OCI-LY1 (cell line): ENCODE measurements at regions not wholly inside any gene's neighbourhood (a gene's known extent, or its start where the extent isn't known, plus 50 kb on each side); places are given as distances from the start of the nearest gene placed in this dataset.

Experiments
- H2AFZ ChIP-seq: fragments of 200-600 bp; sonication (generic), shearing (Covaris generic); 2 replicates; pipeline ENCODE4 v1.6.0; 2014; ENCODE audit warnings: antibody characterized with exemption, mild to moderate bottlenecking, low read length
- H3F3A ChIP-seq: fragments of 200-600 bp; sonication (generic), shearing (Covaris generic); 2 replicates; pipeline ENCODE4 v1.6.0; 2014; ENCODE audit warnings: mild to moderate bottlenecking, antibody characterized with exemption, low read length, moderate library complexity; ENCODE audit not compliant: insufficient read depth
- H3K27ac ChIP-seq: fragments of 200-600 bp; sonication (generic); 2 replicates; pipeline ENCODE4 v1.5.1; 2014; ENCODE audit warnings: low read length, mixed run types, mild to moderate bottlenecking, low read depth; ENCODE audit not compliant: poor library complexity, severe bottlenecking
- H3K27me3 ChIP-seq: fragments of 200-600 bp; sonication (generic); 2 replicates; pipeline ENCODE4 v1.6.0; 2014; ENCODE audit warnings: antibody characterized with exemption, mild to moderate bottlenecking, low read length, moderate library complexity; ENCODE audit not compliant: insufficient read depth
- H3K36me3 ChIP-seq: fragments of 200-600 bp; sonication (generic); 2 replicates; pipeline ENCODE4 v1.6.1; 2014; ENCODE audit warnings: mild to moderate bottlenecking, antibody characterized with exemption, low read length, moderate library complexity, mixed read lengths; ENCODE audit not compliant: insufficient read depth
- H3K4me1 ChIP-seq: fragments of 200-600 bp; sonication (generic); 2 replicates; pipeline ENCODE4 v1.5.1; 2014; ENCODE audit warnings: mild to moderate bottlenecking, low read length, moderate library complexity; ENCODE audit not compliant: insufficient read depth, severe bottlenecking
- H3K4me2 ChIP-seq: fragments of 200-600 bp; sonication (generic), shearing (Covaris generic); 2 replicates; pipeline ENCODE4 v1.6.1; 2014; ENCODE audit warnings: low read length
- H3K4me3 ChIP-seq: fragments of 200-600 bp; sonication (generic); 2 replicates; pipeline ENCODE4 v1.5.1; 2014; ENCODE audit warnings: low read length, low read depth, mild to moderate bottlenecking, mixed read lengths; ENCODE audit not compliant: poor library complexity, severe bottlenecking
- H3K79me2 ChIP-seq: fragments of 200-600 bp; shearing (Covaris generic); 2 replicates; pipeline ENCODE4 v1.6.1; 2016; ENCODE audit warnings: mixed run types, low read length, mixed read lengths; ENCODE audit not compliant: insufficient read depth
- H3K9ac ChIP-seq: fragments of 200-600 bp; sonication (generic), shearing (Covaris generic); 2 replicates; pipeline ENCODE4 v1.6.1; 2014; ENCODE audit warnings: mild to moderate bottlenecking, low read length, mixed read lengths
- H3K9me2 ChIP-seq: fragments of 200-600 bp; sonication (generic), shearing (Covaris generic); 2 replicates; pipeline ENCODE4 v1.6.1; 2014; ENCODE audit warnings: low read depth, mild to moderate bottlenecking, low read length, mixed read lengths
- H3K9me3 ChIP-seq: fragments of 200-600 bp; shearing (Covaris generic); 2 replicates; pipeline ENCODE4 v1.6.1; 2014; ENCODE audit warnings: low read length, mixed read lengths
- H4K20me1 ChIP-seq: fragments of 200-600 bp; sonication (generic), shearing (Covaris generic); 2 replicates; pipeline ENCODE4 v1.6.0; 2016; ENCODE audit warnings: mild to moderate bottlenecking, low read length; ENCODE audit not compliant: insufficient read depth
- CTCF ChIP-seq: fragments of 200-600 bp; sonication (generic), shearing (Covaris generic); IDR thresholded peaks from 2 replicates; pipeline ENCODE4 v1.5.1; 2017; ENCODE audit warnings: mild to moderate bottlenecking, antibody characterized with exemption, low read length, moderate library complexity, mixed read lengths
- EZH2 ChIP-seq: fragments of 200-600 bp; sonication (generic), shearing (Covaris generic); IDR thresholded peaks from 2 replicates; pipeline ENCODE4 v1.8.0; 2017; ENCODE audit warnings: borderline replicate concordance, mixed run types, mild to moderate bottlenecking, antibody characterized with exemption, low read length, moderate library complexity, mixed read lengths

GRCh38 chr5:74042559-74042958 lies 416.6 kb downstream of the ARHGEF28 start:
- TF ChIP-seq CTCF = no peak
- TF ChIP-seq EZH2 = no peak
- Histone ChIP-seq H3K9ac (no peak overlapping the region), H2AFZ (no peak overlapping the region), H3K4me1 (no peaks in the 10 kb centered on the region), H3K27ac (no peak overlapping the region), H3F3A (no peaks in the 10 kb centered on the region), H3K36me3 (no peaks in the 10 kb centered on the region), H3K4me2 (no peak overlapping the region), H3K79me2 (no peaks in the 10 kb centered on the region), H3K4me3 (no peak overlapping the region), H3K27me3 (no peaks in the 10 kb centered on the region), H4K20me1 (no peaks in the 10 kb centered on the region), H3K9me2 (no peaks in the 10 kb centered on the region), H3K9me3 (no peaks in the 10 kb centered on the region)

DNA sequence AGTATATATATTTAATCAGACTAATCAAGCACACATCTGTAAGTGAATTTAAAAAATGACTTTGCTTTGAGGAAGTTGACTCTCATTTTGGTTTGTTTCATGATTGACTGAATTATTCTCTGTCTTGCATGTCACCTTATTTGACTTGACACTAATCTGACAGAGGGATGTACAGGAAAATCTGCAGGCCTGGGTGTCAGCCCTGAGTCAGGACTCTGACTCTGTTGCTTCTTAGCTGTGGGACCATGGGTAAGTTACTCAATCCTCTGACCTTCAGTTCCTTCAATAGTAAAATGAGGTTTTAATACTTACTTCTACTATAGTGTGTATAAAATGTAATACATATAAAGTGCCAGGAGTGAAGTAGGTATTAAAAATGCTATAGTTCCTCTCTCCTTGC lies 415.9 kb downstream of the ARHGEF28 start:
- Histone ChIP-seq H3K36me3 (no peaks in the 10 kb centered on the region), H3K4me2 (no peak overlapping the region), H3F3A (no peaks in the 10 kb centered on the region), H2AFZ (no peak overlapping the region), H3K27ac (no peak overlapping the region), H3K4me3 (no peak overlapping the region), H3K27me3 (no peaks in the 10 kb centered on the region), H3K9me2 (no peaks in the 10 kb centered on the region), H4K20me1 (no peaks in the 10 kb centered on the region), H3K9me3 (no peaks in the 10 kb centered on the region), H3K4me1 (no peaks in the 10 kb centered on the region), H3K79me2 (no peaks in the 10 kb centered on the region), H3K9ac (no peak overlapping the region)
- no peak for TF ChIP-seq CTCF
- TF ChIP-seq EZH2 = no peak

DNA sequence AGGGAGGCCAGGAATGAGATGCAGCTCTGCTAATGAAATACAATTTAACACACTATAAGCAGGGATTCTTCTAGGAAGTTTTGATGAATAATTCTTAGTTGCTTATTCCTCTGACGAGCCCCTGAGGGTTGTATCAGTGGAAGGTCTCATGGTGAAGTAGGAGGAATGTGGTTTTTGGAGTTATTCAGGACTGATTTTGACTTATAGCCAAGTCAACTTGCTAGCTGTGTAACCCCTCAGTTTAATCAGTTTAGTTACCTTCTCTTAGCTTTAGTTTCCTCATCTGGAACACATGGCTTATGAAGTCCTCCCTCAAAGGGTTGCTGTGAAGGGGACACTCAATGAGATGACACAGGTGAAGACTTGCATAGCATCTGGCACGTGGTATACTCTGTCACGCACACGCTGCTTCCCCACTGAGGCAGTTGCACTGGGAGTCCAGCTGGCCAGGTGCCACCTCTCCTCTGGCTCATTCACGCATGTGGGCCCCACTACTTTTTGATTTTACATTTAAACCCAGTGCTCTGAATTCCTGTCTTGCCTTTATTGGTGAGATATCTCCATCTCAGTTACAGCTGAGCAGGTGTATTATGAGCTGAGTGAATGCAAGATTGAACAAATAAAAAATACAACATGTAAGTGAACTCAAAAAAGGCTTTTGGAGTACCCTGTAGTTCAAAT lies 415.0 kb downstream of the ARHGEF28 start:
- no peaks in the 10 kb centered on the region for H3F3A ChIP-seq
- no peaks in the 10 kb centered on the region for H3K4me1 ChIP-seq
- H4K20me1 ChIP-seq = no peaks in the 10 kb centered on the region
- H3K9ac ChIP-seq = no peak overlapping the region
- H3K9me3 ChIP-seq = no peaks in the 10 kb centered on the region
- H3K9me2 ChIP-seq = no peaks in the 10 kb centered on the region
- no peaks in the 10 kb centered on the region for H3K79me2 ChIP-seq
- no peak overlapping the region for H3K27ac ChIP-seq
- H3K4me2 ChIP-seq = no peak overlapping the region
- no peak overlapping the region for H3K4me3 ChIP-seq
- no peak overlapping the region for H2AFZ ChIP-seq
- no peak for TF ChIP-seq EZH2
- no peak for TF ChIP-seq CTCF
- H3K36me3 ChIP-seq = no peaks in the 10 kb centered on the region
- no peaks in the 10 kb centered on the region for H3K27me3 ChIP-seq
